ENCODE measurements at regions not wholly inside any gene's neighbourhood (a gene's known extent, or its start where the extent isn't known, plus 50 kb on each side); places are given as distances from the start of the nearest gene placed in this dataset.
A peak's percentile ranks its signal among the peaks of the same experiment; 100 is the strongest.

GRCh38 chr12:39224971-39225370, 217.9 kb downstream of the KIF21A start:
- TF ChIP-seq, protein P1, sequence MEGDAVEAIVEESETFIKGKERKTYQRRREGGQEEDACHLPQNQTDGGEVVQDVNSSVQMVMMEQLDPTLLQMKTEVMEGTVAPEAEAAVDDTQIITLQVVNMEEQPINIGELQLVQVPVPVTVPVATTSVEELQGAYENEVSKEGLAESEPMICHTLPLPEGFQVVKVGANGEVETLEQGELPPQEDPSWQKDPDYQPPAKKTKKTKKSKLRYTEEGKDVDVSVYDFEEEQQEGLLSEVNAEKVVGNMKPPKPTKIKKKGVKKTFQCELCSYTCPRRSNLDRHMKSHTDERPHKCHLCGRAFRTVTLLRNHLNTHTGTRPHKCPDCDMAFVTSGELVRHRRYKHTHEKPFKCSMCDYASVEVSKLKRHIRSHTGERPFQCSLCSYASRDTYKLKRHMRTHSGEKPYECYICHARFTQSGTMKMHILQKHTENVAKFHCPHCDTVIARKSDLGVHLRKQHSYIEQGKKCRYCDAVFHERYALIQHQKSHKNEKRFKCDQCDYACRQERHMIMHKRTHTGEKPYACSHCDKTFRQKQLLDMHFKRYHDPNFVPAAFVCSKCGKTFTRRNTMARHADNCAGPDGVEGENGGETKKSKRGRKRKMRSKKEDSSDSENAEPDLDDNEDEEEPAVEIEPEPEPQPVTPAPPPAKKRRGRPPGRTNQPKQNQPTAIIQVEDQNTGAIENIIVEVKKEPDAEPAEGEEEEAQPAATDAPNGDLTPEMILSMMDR (IDR thresholded peaks at IDR 0.05; ENCODE audit: insufficient read depth, low read depth, low read length) = no peak
- DNase-seq (ENCODE audit: low read depth) = no peak
- H3K4me3 ChIP-seq (ENCODE audit: low read depth, low read length) = no peak overlapping the region

GRCh38 chr12:39205969-39206368, 237.0 kb downstream of the KIF21A start:
- no peak overlapping the region for H3K4me3 ChIP-seq (ENCODE audit: low read depth, low read length)
- TF ChIP-seq, protein P1 (IDR thresholded peaks at IDR 0.05; ENCODE audit: insufficient read depth, low read depth, low read length) = no peak
- DNase-seq (ENCODE audit: low read depth) = peak; percentile 7

DNA sequence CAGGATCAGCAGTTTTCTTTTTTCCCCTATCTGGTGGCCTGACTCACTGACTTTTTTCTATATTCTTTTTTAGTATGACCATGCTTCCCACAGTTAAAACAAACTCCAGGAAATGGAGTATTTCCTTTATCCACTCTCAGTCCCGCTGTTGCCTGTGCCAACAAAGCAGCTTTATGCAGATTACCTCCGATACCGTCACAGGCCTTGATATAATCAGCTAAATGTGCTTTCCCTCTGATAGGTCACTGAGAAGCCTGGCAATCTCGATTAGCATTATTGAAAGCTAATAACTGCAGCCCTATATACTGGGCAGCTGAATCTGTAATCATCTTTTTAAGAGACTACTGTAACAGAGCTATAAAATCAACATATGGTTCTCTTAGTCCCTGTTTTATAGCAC, 243.6 kb downstream of the KIF21A start:
- peak; percentile 57 for DNase-seq (ENCODE audit: low read depth)
- no peak overlapping the region for H3K4me3 ChIP-seq (ENCODE audit: low read depth, low read length)
- TF ChIP-seq, protein P1 (IDR thresholded peaks at IDR 0.05; ENCODE audit: insufficient read depth, low read depth, low read length) = no peak

GRCh38 chr12:39188689-39189088, 254.2 kb downstream of the KIF21A start:
- no peak for DNase-seq (ENCODE audit: low read depth)
- TF ChIP-seq, protein P1 (IDR thresholded peaks at IDR 0.05; ENCODE audit: insufficient read depth, low read depth, low read length) = no peak
- no peak overlapping the region for H3K4me3 ChIP-seq (ENCODE audit: low read depth, low read length)

DNA sequence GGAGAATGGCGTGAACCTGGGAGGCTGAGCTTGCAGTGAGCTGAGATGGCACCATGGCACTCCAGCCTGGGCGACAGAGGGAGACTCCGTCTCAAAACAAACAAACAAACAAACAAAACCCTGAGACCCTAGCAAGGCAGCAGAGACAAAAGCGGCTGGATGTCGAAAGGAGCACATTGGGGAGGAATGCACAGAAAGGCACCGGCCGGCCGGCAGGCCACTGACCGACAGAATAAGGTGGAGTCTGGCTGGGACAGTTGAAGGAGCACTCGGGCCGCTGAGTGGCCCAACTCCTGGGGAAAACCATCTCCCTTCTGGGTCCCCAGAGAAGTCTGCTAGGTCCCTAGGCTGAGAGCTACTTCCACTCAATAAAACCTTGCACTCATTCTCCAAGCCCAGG, 256.2 kb downstream of the KIF21A start:
- DNase-seq (ENCODE audit: low read depth) = no peak
- TF ChIP-seq, protein P1 (IDR thresholded peaks at IDR 0.05; ENCODE audit: insufficient read depth, low read depth, low read length) = no peak
- no peak overlapping the region for H3K4me3 ChIP-seq (ENCODE audit: low read depth, low read length)

- TF ChIP-seq, protein P1 (IDR thresholded peaks at IDR 0.05; ENCODE audit: insufficient read depth, low read depth, low read length) = no peak
- DNase-seq (ENCODE audit: low read depth) = no peak
- no peak overlapping the region for H3K4me3 ChIP-seq (ENCODE audit: low read depth, low read length)
Measured at GRCh38 chr12:39178837-39179236, 264.1 kb downstream of the KIF21A start.

DNA sequence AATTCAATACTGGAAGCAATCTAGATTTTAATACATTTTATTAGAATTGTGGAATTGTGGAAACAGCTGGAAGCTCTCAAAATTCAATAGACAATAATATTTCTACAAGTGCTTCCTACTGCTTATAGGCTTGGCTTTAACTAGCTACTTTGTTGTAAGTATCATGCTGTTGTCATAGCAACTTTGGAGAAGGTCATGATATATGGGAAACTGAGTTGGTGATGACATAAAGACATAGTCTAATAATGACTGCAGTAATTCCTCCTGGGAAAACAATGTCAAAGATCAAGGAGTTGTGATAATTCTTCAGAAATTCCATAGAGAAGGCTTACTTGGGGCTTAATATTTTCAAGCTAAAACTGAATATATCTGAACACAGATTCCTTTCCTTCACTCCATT, 266.6 kb downstream of the KIF21A start:
- TF ChIP-seq, protein P1 (IDR thresholded peaks at IDR 0.05; ENCODE audit: insufficient read depth, low read depth, low read length) = no peak
- H3K4me3 ChIP-seq (ENCODE audit: low read depth, low read length) = no peak overlapping the region
- peak; percentile 1 for DNase-seq (ENCODE audit: low read depth)

Measured in fibroblast of villous mesenchyme (primary cell).